GM19043 (cell line): ENCODE measurements at regions not wholly inside any gene's neighbourhood (a gene's known extent, or its start where the extent isn't known, plus 50 kb on each side); places are given as distances from the start of the nearest gene placed in this dataset.

Source experiments
- ATAC-seq: cut with Tn5 transposase; IDR thresholded peaks from one replicate; pipeline ENCODE4 v1.9.1; 2021; ENCODE audit warnings: low read depth; ENCODE audit not compliant: unreplicated experiment

DNA sequence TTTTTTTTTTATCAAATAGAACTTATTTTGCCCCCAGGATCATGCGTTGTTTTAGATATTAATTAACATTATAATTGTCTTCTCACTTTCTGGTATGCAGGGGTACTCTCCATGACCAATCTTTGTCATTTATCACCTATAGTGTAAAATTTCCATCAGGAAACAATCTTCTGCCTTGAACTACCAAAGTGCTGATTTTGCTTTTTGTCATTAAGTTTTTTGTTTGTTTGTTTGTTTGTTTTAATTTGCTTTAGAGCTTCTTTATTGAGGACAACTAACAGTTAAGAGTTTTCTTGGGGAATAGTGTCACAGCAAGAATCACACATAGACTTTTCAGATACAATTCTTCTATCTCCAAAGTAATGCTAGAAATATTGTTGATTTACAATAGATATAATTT, 171.2 kb upstream of the PRPS1L1 start:
- ATAC-seq: no peak

GRCh38 chr7:18200266-18200665, 172.6 kb upstream of the PRPS1L1 start:
- ATAC-seq: no peak

- ATAC-seq: no peak
Measured at GRCh38 chr7:18200855-18201254, 173.2 kb upstream of the PRPS1L1 start.

DNA sequence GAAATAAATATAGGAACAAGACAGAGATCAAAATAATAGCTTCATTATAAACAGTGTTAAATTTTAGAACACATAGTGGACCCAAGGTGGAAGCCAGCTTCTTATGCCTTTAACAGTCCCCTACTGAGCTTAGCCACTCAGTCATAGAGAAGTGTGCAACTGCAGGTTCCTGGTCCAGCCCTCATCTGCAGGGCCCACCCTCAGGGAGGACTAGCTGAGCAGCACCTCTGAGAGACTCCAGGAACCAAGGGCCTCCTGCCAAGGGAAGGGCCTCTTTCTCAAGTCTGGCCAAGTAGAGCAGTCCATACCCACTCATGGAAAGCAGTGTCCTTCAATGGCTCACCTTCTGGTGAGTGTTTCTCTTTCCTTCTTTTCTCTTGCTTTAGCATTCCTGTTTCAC, 173.7 kb upstream of the PRPS1L1 start:
- ATAC-seq: no peak

DNA sequence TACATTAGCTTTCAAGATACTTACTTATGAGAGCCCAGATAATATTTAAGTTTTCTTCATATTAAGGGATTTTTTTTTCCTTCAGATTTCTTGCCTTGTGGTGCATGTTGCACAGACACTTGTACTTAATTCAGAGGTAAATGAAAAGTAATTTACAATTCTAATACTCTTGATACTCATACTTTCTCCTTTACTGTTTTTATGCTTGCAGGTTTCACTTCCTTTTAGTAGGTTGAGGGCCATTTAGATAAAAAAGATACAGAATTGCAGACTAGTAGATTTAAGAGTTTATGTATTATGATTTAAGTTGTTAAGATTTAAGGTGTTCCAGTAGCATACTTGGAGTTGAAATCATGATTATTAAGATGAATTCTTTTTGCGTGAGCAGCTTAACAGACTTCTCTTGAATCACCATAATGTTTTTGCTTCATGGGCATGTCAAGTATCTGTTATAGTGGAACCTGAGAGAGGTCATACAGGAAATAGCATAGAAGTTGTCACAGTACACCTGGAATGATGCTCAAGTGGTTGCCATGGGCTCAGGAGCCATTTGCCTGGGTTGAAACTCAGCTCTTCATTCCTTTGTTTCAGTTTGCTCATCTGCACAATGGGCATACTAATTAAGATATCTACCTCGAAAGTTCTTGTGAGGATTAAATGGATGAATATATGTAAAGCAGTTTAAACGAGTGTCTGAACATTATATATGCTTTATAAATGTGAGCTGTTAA, 174.8 kb upstream of the PRPS1L1 start:
- peak; percentile 64 for ATAC-seq

DNA sequence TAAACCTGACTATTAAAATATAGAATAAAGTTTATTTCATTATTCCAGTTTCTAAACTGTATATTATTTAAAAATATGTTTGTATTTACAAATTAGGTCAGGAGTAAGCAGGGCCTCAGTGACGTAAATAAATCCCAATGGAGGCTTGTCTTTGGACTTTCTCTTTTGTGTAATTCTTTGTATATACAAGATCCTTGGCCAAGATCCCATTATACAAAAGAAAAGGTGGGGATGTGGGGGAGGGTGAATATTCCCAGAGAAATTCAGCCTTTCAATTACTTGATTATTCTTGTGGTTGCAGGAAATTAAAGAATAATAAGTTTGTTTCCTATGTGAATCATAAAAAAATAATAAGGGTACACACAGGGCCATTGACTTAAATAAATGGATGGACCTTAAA, 178.7 kb upstream of the PRPS1L1 start:
- no peak for ATAC-seq

- ATAC-seq: no peak
Measured at GRCh38 chr7:18208921-18209320, 181.3 kb upstream of the PRPS1L1 start.

- no peak for ATAC-seq
Measured at GRCh38 chr7:18210377-18210776, 182.7 kb upstream of the PRPS1L1 start.

- ATAC-seq: no peak
Measured at GRCh38 chr7:18210788-18211187, 183.1 kb upstream of the PRPS1L1 start.

GRCh38 chr7:18212308-18212707, 184.7 kb upstream of the PRPS1L1 start:
- no peak for ATAC-seq

GRCh38 chr7:18212758-18213157, 185.1 kb upstream of the PRPS1L1 start:
- ATAC-seq: no peak

GRCh38 chr7:18213652-18214051, 186.0 kb upstream of the PRPS1L1 start:
- no peak for ATAC-seq

DNA sequence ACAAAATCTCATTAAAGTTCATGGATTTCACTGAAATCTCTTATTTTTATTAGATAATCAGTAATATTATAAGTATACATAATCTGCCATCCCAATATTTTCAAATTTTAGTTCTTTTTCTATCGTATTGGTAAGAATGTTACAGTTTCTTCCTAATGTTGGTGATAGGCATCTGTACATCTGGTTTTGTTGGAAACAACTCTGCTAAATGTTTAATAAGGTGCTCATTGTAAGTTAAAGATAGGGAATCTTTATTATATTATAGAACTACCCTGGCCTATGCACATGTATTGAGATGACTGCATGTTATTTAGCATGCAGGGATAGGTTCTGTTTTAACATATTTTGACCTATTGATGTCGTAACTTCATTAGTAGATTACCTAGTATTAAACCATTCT, 188.6 kb upstream of the PRPS1L1 start:
- no peak for ATAC-seq

DNA sequence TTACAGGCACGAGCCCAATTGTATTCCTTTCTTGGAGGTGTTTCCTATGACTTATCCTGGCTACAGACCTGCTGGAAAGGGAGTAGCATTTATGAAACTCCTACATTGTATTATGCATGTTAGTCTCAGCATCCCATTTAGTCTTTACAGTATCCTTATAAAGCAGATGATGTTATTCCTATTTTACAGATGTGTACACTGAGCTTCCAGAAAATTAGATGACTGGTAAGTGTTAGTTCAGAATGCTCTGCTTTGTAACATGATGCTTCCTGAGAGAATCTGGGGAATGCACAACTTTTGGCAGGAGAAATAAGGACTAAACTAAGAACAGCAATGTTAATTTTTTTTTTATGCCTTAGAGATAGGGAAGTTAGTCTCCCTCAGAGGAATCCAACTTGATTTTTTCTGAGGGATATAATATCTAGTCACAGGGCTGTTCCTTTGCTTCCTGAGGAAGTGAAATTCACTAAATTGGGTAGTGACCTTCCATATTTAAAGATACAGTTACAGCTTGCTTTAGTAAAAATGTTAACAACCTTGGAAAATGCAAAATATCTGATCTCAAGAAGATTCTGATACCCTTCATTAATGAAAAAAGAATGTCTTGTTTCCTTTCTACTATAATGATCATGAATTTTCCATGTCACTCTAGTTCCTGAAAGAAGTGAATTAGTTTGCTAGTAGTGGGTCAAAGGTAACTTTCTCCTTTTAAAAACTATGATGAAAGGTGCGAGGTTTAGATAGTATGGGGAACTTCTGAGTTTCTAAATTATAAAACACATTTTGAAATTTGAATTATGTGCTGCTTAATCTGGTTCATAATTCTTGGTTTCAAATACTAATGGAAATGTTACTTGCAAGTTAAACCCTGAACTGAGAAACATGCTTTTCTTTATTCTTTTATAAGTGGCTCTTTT, 194.0 kb upstream of the PRPS1L1 start:
- no peak for ATAC-seq

DNA sequence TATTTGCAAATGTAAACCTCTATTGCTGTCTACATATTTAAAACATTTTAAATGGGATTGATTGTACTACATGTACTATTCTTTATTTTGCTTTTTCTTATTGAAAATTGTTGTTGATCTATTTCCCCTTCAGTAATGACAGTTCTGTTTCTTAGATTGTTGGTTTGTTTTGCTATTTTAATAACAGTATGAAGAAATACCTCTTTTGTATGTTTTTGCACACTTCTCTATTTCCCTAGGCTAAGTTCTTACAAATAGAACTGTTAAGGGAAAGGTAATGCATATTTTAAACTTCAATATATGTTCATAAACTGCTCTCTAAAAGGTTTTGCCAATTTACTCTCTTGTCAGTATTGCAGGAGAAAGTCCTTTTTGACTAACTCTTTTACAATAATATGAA, 195.0 kb upstream of the PRPS1L1 start:
- ATAC-seq: no peak

DNA sequence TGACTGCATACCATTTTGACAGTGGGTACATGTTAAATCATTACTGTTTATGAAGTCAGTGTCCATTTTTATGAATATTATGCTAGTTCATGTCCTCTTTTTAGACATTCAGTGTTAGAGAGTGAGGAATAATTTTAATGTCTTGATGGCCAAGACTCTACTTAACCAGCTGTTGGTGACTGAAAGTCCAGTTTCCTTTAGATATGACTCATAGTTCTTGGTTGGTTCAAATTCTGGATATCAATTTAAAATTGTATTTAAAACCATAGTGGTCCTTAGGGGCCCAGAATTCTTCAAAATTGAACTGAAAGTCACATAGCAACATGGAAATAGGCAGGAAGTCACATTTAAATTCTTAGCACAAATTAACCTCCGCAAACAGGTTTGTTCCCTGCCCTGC, 196.5 kb upstream of the PRPS1L1 start:
- no peak for ATAC-seq

- ATAC-seq: no peak
Measured at GRCh38 chr7:18225067-18225466, 197.4 kb upstream of the PRPS1L1 start.

GRCh38 chr7:18226598-18226997, 199.0 kb upstream of the PRPS1L1 start:
- no peak for ATAC-seq

DNA sequence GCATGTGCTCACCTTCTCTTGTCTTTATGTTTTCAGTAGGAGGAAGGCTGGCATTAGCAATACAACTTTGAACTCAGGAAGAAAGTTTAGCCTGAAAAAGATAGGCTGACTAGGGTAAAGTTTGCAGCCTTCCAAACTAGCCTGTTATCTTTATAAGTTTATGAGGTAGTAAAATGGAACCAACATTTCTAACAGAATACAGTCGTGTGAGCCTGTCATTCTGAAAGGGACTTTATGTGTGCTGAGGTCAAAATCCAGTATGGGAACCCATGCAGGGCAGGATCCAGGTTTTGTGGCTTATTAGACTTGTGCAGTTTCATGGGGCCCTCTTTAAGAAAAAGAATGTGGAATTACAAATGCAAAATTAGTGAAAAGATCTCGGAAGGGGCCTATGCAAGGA, 201.0 kb upstream of the PRPS1L1 start:
- no peak for ATAC-seq

DNA sequence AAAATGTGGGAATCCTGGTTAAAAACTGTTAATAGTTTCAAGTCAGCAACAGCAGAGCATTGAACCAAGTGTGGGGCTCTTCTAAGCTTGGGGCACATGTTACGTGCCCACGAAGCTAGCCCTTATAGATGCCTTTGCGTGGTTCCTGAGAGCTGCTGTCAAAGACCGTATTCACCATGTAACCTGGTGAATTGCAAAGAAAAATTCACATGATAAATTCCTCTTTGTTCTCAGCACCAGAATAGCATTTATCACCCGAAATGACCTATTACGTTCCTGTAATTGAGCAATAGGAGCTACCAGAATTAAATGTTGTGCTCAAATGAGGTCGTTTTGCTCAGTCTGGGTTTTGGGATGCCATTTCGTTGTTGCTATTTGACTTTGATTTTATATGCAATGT, 202.6 kb upstream of the PRPS1L1 start:
- ATAC-seq: no peak

GRCh38 chr7:18231854-18232253, 204.2 kb upstream of the PRPS1L1 start:
- no peak for ATAC-seq

DNA sequence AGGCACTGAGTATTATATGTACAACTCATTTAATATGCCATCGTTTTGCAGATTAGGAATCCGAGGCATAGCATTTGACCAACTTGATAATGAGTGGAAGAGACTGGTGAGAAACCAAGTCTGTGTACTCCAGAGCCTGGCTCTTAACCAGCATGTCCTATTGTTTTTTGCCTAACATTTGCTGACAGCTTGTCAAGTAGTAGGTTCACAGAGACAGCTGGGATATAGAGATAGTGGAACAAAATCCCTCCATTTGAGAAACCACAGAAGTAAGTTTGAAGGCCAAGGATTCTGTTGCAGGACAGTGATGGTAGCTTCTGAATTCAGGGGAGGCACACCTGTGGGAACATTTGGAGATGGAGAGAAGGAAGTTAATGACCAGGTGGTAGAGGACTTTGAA, 206.9 kb upstream of the PRPS1L1 start:
- no peak for ATAC-seq
